ENCODE measurements at regions not wholly inside any gene's neighbourhood (a gene's known extent, or its start where the extent isn't known, plus 50 kb on each side); places are given as distances from the start of the nearest gene placed in this dataset.
"Not testable (repeated sequence)": the region's sequence is repeated elsewhere in the genome, so short reads cannot be mapped to it uniquely, and the experiment has no call there.

DNA sequence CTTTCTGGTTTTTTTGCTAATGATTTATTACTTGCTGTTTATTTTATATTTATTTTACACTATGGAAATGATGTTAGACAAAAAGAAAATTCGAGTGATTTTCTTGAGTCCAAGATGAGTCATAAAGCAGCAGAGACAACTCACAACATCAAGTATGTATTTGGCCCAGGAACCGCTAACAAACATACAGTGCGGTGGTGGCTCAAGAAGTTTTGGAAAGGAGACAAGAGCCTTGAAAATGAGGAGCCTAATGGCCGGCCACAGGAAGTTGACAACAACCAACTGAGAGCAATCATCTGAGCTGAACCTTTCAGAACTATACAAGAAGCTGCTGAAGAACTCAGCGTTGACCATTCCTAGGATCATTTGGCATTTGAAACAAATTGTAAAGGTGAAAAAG lies 594.1 kb downstream of the SATB2 start:
- H3K4me3 ChIP-seq, result no peak overlapping the region
- TF ChIP-seq POLR2AphosphoS5 (IDR thresholded peaks at IDR 0.05; ENCODE audit: insufficient read depth in 1 of 2, low read depth in 1 of 2) (no peak), POLR2A (IDR thresholded peaks at IDR 0.05) (no peak)
- TF ChIP-seq, protein P1, sequence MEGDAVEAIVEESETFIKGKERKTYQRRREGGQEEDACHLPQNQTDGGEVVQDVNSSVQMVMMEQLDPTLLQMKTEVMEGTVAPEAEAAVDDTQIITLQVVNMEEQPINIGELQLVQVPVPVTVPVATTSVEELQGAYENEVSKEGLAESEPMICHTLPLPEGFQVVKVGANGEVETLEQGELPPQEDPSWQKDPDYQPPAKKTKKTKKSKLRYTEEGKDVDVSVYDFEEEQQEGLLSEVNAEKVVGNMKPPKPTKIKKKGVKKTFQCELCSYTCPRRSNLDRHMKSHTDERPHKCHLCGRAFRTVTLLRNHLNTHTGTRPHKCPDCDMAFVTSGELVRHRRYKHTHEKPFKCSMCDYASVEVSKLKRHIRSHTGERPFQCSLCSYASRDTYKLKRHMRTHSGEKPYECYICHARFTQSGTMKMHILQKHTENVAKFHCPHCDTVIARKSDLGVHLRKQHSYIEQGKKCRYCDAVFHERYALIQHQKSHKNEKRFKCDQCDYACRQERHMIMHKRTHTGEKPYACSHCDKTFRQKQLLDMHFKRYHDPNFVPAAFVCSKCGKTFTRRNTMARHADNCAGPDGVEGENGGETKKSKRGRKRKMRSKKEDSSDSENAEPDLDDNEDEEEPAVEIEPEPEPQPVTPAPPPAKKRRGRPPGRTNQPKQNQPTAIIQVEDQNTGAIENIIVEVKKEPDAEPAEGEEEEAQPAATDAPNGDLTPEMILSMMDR (IDR thresholded peaks at IDR 0.05), result no peak
- no peaks in the 10 kb centered on the region for H3K27me3 ChIP-seq
- no peaks in the 10 kb centered on the region for H3K36me3 ChIP-seq
- no peak overlapping the region for H3K27ac ChIP-seq
- H3K4me1 ChIP-seq, result no peaks in the 10 kb centered on the region
- DNase-seq (ENCODE audit: extremely low spot score in 2 of 2), result no peak
- intact Hi-C loops (cut with DNase I), result no loop called here
- no peaks in the 10 kb centered on the region for H3K9me3 ChIP-seq

DNA sequence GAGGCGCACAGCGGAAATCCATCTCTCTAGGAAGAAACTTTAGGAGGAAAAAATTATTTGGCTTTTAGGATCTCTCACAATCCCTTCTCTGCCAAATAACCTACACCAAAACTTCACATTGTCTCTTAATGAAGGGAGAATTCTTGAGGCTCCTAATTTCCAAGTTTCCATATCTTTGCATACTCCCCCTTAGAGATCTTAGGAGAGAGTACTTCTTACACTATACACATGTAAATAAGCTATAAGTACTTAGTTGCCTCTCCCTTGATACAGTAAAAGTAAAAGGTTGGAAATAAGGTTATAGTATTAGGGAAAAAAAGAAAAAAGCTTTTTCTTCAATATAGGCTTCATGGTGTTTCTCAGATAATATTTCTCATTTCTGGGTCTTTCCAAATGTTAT lies 596.7 kb downstream of the SATB2 start:
- DNase-seq (ENCODE audit: extremely low spot score in 2 of 2), result no peak
- H3K27me3 ChIP-seq, result no peaks in the 10 kb centered on the region
- no peak overlapping the region for H3K27ac ChIP-seq
- H3K4me1 ChIP-seq, result no peaks in the 10 kb centered on the region
- no peaks in the 10 kb centered on the region for H3K36me3 ChIP-seq
- H3K4me3 ChIP-seq, result no peak overlapping the region
- intact Hi-C loops (cut with DNase I), result no loop called here
- TF ChIP-seq, protein P1 (IDR thresholded peaks at IDR 0.05), result no peak
- TF ChIP-seq POLR2A (IDR thresholded peaks at IDR 0.05) (no peak), POLR2AphosphoS5 (IDR thresholded peaks at IDR 0.05; ENCODE audit: insufficient read depth in 1 of 2, low read depth in 1 of 2) (no peak)
- no peaks in the 10 kb centered on the region for H3K9me3 ChIP-seq

DNA sequence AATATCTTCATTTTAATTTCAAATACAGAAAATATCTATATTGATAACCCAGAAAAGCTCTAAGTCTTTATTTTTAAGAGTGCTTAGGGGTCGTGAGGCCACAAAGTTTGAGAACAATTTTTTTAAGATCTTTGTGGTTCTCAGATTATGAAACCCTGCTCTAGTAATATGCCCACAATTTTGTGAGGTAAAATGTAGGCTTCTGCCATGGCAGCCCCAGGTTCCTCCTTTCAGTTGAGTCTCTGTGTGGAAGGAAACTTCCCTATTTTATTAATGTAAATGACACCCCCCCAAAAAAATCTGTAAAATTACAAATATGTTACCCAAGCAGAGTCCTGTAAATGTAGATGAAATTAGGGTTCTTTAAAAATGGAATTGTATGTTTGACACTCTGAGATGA lies 600.5 kb downstream of the SATB2 start:
- Histone ChIP-seq H3K36me3 (no peaks in the 10 kb centered on the region), H3K4me3 (no peak overlapping the region), H3K9me3 (no peaks in the 10 kb centered on the region), H3K27me3 (no peaks in the 10 kb centered on the region), H3K4me1 (no peaks in the 10 kb centered on the region), H3K27ac (no peak overlapping the region)
- intact Hi-C loops (cut with DNase I), result no loop called here
- no peak for DNase-seq (ENCODE audit: extremely low spot score in 2 of 2)
- TF ChIP-seq, protein P1 (IDR thresholded peaks at IDR 0.05), result no peak
- no peak for TF ChIP-seq POLR2AphosphoS5 (IDR thresholded peaks at IDR 0.05; ENCODE audit: insufficient read depth in 1 of 2, low read depth in 1 of 2)
- TF ChIP-seq POLR2A (IDR thresholded peaks at IDR 0.05), result no peak

DNA sequence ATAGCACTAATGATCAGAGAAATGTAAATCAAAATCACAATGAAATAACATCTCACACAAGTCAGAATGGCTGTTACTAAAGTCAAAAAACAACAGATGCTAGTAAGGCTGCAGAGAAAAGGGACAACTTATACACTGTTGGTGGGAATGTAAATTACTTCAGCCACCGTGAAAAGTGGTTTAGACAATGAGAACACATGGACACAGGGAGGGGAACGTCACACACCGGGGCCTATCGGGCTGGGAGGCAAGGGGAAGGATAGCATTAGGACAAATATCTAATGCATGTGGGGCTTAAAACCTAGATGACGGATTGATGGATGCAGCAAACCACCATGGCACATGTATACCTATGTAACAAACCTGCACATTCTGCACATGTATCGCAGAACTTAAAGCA lies 602.0 kb downstream of the SATB2 start:
- intact Hi-C loops (cut with DNase I), result not testable (repeated sequence)

DNA sequence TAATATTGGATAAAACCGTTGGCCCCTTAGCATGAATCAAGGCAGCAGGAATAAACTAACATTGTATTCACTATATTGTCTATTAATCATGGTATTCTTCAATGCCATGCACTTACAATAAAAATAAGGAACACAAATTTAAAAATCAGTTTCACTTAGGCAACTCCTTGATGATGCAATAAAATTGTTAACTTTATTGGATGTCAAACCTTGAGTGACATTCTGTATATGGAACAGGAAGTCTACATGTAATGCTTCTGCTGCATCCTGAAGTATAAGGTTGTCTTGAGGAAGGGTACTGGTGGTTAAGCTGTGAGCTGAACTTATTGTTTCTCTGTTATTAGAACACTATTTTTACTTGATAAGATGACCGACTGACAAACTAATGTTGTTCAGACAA lies 605.5 kb downstream of the SATB2 start:
- no peaks in the 10 kb centered on the region for H3K27me3 ChIP-seq
- H3K4me3 ChIP-seq, result no peak overlapping the region
- H3K27ac ChIP-seq, result no peak overlapping the region
- TF ChIP-seq POLR2AphosphoS5 (IDR thresholded peaks at IDR 0.05; ENCODE audit: insufficient read depth in 1 of 2, low read depth in 1 of 2) (no peak), POLR2A (IDR thresholded peaks at IDR 0.05) (no peak)
- TF ChIP-seq, protein P1 (IDR thresholded peaks at IDR 0.05), result no peak
- no peaks in the 10 kb centered on the region for H3K36me3 ChIP-seq
- H3K9me3 ChIP-seq, result no peaks in the 10 kb centered on the region
- DNase-seq (ENCODE audit: extremely low spot score in 2 of 2), result no peak
- intact Hi-C loops (cut with DNase I), result no loop called here
- no peaks in the 10 kb centered on the region for H3K4me1 ChIP-seq

More for the DNA sequence above, 602.0 kb downstream of the SATB2 start:
- H3K4me3 ChIP-seq; H3K36me3 ChIP-seq; DNase-seq (ENCODE audit: extremely low spot score in 2 of 2); H3K4me1 ChIP-seq; H3K9me3 ChIP-seq; H3K27ac ChIP-seq; H3K27me3 ChIP-seq: not testable (repeated sequence)

DNA sequence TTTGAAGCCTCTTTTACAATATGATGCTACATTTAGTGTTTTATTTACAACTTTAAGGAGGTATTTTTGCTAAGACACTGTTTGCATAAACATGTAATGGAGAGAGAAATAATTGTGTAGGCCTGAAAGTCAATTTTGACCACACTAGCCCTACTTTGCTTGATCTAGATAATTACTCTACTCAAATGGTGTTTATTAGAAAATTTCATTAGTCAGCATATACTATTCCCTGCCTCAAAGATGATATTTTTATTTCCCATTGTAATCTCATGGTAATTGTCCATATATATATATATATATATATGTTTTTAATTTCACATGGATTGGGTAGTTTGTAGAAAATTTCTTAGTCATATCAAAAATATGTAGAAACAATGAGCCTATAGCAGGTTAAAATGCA lies 632.2 kb downstream of the SATB2 start:
- Histone ChIP-seq H3K36me3 (no peaks in the 10 kb centered on the region), H3K4me3 (no peak overlapping the region), H3K27ac (no peak overlapping the region), H3K4me1 (no peaks in the 10 kb centered on the region), H3K27me3 (no peaks in the 10 kb centered on the region), H3K9me3 (no peaks in the 10 kb centered on the region)
- no peak for DNase-seq (ENCODE audit: extremely low spot score in 2 of 2)
- TF ChIP-seq POLR2AphosphoS5 (IDR thresholded peaks at IDR 0.05; ENCODE audit: insufficient read depth in 1 of 2, low read depth in 1 of 2) (no peak), POLR2A (IDR thresholded peaks at IDR 0.05) (no peak)
- TF ChIP-seq, protein P1 (IDR thresholded peaks at IDR 0.05), result no peak
- intact Hi-C loops (cut with DNase I), result no loop called here
